IPS DF 19.7 (cell line): ENCODE measurements at regions not wholly inside any gene's neighbourhood (a gene's known extent, or its start where the extent isn't known, plus 50 kb on each side); places are given as distances from the start of the nearest gene placed in this dataset.

Source experiments
- DNase-seq: peaks from one replicate; pipeline ENCODE4 v3.0.0-alpha.2; 2013; ENCODE audit warnings: low read depth, low spot score

DNA sequence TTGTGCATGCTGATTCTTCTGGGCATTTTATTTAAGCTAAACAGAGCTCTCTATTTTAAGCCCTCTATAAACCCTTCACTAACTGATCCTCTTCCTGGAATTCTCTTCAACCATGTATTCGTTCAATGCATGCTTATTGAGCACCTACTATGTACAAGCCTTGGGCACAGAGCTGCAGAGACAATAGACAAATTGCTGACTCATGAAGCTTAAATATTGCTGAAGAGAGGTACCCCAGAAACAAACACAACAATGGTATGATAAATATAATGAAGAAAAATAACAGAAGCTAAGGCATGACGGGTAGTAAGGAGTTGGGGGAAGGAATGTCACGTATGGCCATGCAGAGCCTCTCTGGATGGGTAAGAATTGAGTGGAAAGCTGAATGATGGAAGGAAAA is 222.2 kb downstream of the PPARGC1A start:
- DNase-seq = no peak

DNA sequence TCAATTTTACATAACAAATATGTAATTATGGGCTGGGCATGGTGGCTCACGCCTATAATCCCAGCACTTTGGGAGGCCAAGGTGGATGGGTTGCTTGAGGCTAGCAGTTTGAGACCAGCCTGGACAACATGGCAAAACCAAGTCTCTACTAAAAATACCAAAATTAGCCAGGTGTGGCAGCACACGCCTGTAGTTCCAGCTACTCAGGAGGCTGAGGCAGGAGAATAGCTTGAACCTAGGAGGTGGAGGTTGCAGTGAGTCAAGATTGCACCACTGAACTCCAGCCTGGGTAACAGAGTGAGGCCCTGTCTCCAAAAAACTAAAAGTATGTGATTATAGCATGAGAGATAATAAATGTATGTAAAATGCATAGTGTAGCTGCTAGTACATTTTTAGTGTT is 229.0 kb downstream of the PPARGC1A start:
- DNase-seq = no peak

DNA sequence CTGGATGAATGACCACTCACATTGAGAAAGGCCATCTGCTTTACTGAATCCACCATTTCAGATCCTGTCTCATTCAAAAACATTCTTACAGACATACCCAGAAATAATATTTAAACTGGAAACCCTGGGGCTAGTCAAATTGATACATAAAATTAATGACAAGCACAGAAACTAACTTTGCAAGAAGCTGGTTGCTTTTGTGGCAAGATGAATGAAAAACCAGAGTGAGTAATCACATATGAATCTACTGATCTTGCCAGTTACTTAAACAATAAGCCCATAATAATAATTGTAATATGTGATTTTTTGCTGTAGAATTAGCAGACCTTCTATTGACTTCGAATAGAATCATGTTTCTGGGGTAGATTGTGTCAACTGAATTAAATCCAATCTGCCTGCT is 235.1 kb downstream of the PPARGC1A start:
- DNase-seq = no peak

DNA sequence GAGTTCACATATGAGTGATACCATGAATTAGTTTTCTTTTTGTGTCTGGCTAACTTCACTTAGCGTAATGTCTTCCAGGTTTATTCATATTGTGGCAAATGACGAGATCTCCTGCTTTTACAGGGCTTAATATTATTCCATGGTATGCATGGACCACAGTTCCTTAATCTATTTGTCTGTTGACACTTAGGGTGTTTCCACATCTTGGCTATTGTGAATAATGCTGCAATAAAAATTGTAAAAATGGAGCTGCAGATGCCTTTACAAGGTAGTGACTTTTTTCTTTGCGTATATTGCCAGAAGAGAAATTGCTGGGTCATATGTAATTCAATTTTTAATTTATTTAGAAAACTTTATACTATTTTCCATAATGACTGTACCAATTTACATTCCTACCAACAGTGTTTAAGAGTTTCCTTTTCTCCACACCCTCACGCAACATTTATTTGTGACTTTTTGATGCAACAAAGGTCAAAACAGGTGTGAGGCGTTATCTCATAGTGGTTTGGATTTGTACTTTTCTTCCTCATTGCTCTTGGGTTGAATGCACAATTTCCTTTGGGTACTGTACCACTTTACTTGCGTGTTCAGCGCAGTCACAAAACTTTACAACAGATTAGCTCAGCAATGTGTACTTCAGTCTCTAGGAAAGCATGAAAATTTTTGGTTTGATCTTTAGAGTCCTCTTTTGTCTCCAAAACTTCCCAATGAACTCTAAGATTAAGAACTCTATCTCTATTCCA is 240.8 kb downstream of the PPARGC1A start:
- no peak for DNase-seq

DNA sequence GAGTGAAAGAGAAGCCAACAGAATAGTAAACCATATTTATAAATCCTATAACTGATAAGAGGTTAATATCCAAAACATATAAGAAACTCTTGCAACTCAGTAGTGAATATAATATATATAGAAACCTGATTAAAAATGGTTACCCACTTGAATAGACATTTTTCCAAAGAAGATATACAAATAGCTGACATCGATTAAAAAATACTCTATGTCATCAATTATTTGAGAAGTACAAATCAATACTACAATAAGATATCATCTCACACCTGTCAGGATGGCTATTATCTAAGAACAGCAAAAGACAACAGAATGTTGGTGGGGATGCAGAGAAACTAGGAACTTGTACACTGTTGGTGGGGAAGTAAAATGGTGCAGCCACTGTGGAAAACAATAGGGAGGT is 254.4 kb downstream of the PPARGC1A start:
- no peak for DNase-seq

DNA sequence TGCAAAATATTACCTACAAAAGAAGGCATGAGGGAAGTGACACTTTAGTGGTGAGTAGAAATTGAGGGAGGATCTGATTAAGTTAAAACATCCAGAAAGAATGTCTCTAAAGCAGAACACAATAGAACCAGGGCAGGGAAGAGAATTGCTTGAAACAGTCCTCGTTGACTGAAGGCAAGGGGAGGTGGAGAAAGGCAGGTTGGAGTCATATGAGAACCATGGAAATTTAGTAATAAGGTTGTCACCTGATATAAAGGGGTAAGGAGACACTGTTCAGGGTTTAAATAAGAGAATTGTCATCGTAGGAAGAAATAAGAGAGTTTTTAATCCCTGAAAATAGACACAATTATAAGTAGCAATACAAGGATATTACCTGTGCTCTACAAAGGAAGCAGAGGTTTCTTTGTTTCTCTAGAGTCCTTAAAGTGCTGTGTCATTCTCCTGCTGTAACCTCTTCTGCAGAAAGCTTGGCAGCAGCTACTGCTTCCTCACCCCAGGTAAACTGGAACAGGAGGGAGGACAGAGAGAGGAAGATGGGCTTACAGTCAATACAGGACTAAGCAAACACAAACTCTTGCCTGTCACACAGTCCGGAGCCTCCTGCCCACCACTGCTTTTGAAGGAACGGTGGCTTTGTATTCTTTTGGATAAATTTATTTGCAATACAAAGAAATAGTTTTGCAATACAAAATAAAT is 258.4 kb downstream of the PPARGC1A start:
- no peak for DNase-seq

DNA sequence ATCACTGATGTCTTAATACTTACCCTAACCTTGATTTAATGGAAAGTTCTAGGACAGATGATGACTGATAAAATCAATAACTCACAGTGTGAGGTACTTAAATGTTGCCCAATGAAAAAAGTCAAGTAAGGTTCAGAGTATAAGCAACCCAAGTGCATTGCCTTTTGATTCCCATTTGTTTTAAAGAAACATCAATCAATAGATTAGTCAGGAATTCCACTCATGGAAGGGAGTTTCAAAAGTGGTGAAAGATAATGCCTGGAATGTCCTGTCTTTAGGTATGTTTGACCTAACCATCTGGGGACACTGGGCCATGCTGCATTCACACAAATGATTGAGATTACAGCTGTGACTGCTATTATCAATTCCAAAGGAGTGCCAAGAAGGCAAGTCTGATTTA is 259.7 kb downstream of the PPARGC1A start:
- DNase-seq = no peak

DNA sequence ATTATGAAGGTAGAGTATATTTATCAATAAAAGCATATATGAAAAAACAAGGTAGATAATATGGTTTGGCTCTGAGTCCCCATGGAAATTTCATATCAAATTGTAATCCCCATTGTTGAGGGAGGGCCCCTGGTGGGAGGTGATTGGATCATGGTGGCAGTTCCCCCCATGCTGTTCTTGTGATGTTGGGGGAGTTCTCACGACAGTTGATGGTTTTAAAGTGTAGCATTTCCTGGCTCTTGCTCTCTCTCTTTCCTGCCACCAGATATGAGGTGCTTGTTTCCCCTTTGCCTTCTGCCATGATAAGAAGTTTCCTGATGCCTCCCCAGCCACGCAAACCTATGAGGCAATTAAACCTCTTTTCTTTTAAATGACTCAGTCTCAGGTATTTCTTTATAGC is 260.4 kb downstream of the PPARGC1A start:
- DNase-seq = no peak

DNA sequence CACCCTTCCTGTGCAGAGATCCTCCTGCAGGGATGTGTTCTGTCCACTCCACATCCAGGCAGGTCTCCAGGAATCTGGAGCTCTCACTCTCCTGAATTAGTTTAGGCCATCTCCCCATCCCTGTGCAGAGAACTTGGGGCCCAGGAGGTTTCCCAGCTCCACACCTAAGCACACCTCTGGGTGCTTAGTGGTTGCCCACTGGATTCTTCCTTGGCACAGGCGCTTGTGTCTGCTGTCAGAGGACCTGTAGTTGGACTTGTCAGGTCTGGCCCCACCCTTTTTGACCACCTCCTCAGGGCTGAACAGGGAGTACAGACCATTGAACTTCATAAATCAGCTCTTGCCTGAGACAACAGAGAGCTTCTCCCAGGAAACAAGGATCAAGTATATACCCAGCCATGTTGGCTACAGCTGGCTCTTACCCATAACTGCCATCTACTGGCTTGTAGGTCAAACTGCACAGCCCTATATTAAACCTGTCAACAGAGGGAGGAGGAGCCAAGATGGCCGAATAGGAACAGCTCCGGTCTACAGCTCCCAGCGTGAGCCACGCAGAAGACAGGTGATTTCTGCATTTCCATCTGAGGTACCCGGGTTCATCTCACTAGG is 275.5 kb downstream of the PPARGC1A start:
- peak; percentile 56 for DNase-seq

DNA sequence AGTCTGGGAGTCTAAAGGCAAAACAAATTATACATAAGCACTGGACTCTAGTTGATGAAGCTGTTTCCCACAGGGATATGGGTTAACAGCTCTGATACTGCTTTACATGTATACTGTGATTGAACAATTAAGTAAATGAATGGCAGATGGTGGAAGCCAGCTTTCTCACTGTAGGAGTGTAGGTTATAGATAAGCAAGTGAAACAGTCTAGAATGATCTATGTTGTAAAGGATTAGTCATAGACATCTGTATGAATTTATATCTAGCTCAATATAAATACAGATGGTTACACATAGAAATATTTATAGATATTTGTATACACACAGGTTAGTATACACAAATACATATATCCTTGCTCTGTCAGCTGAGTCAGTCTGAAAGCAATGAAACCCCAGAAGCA is 276.1 kb downstream of the PPARGC1A start:
- DNase-seq = no peak

DNA sequence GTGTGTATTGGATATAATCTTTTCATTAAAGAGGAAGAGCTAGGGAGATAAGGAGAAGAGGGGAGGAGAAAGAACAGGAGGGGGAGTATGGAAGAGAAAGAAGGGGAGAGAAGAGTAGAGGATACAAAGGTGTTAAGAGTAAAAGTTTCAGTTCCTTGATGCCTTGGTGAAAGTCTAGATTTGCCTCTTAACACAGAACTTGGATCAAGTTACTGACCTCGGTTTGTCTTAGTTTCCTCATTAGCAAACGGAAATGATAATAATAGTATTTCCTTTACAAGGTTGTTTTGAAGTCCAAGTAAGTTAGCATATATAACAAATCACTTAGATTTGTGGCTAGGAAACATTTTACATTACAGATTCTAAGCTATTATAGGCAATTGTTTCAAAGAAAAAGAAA is 287.1 kb downstream of the PPARGC1A start:
- no peak for DNase-seq

DNA sequence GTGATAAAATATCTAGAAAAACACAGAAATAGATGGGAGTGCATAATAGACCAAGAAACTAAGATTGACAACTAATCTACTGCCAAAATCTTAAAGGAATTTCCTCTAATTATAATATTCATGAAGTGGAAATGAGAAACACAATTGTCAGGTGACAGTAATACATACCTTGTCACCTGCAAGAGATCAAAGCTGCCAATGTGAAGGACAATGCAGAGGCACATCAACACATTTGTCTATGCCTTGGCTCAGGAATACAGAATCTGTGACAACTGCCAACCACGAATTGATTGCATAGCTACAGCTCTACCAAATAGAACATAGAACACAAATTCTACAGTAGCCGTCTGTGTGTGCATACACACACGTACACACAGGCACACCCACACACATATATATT is 295.7 kb downstream of the PPARGC1A start:
- no peak for DNase-seq

DNA sequence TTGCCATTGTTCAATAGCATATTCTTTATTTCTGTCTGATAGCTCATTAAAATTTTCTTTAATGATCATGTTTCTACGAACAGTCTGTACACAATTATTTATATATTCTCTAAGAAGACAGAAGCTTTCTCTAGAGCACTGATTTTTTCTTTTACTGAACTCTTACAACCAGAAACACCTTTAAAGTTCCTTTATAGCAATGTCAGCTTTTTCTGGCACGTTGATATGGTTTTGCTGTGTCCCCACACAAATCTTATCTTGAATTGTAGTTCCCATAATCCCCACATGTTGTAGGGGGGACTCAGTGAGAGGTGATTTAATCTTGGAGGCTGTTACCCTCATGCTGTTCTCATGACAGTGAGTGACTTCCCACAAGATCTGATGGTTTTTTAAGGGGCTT is 299.4 kb downstream of the PPARGC1A start:
- no peak for DNase-seq

DNA sequence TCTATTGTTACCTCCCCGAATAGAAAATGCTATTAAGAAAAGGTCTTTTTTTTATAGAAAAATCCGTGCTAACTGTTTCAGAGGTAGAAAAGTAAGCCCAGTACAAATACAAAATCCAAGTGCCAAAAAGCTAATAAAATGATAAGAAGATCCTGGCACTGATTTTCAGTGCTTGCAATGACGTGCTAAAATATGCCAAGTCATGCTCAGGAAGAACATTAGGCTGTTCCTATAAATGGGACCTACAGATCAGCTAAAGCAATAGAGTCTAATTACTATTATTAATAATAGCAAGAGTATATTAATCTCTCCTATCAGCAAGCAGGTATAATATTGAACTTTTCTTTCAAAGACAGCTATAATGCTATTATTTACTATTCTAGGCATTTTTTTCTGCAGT is 305.8 kb downstream of the PPARGC1A start:
- no peak for DNase-seq

DNA sequence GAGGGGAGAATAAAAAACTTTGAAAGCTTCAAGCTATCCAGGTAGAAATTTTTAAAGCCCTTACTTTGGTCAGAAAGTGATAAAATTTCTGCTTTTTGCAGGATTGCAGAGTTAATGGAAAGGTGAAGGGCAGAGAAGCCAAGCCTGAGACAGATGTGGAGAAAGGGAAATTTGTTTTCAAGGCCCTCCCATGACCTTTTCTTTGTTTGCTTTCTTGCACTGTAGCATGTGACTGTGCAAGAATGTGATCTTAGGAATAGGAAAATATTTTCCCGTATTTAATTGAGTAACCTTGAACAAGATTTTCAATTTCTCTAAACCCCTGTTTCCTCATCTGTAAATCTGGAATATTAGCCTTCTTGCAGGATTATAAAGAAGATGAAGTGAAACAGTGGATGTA is 307.2 kb downstream of the PPARGC1A start:
- no peak for DNase-seq

DNA sequence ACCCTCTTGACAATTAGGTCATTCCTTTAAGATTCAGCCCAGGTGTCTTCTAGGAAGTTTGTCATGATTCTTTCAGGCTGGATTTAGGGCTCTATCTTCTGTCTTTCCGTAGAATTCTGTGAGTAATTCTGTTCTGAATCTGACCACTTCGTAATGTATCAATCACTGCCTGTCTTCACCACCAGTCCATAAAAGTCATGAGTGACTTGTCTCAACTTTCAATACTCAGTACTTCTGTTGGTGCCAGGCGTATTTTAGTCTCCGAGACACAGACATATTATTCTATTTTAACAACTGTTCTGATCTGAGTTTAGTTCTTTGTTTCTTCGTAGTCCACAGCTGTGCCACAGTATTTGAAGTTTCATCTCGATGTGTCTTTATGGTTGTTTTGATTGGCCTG is 310.7 kb downstream of the PPARGC1A start:
- DNase-seq = no peak

DNA sequence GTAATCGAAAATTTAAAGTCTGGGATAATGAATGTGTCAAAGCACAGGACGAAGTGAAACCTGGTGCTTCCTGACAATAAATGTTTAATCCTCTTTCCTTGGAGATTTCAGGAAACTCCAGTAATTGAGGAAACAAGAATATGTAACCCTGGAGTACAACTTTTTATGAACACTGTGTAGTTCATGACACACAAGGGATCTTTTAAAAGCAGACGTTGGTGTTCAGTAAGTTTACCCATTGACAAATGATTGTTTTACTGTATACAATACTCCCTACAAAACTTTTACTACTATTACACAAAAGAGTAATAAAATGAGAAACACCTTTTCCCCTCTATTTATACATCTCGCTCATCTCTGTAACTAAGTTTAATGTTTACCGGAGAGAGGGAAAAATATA is 312.4 kb downstream of the PPARGC1A start:
- DNase-seq = no peak

DNA sequence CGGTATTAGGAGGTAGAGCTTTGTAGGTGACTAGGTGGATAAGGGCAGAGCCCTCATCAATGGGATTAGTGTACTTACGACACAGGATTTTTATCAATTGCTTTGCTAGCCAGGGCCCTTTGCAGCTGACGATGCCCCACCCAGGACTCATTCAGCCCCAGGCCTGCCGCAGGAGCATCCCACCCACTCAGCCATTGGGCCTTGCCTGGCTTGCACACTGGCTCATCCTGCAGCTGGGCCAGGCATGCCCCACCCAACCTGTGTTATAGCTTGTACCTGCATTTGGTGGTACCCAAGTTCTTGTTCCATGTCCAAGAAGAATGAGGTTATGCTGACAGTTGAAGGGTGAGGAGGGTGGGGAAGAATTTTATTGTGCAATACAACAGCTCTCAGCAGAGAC is 317.5 kb downstream of the PPARGC1A start:
- DNase-seq = no peak

DNA sequence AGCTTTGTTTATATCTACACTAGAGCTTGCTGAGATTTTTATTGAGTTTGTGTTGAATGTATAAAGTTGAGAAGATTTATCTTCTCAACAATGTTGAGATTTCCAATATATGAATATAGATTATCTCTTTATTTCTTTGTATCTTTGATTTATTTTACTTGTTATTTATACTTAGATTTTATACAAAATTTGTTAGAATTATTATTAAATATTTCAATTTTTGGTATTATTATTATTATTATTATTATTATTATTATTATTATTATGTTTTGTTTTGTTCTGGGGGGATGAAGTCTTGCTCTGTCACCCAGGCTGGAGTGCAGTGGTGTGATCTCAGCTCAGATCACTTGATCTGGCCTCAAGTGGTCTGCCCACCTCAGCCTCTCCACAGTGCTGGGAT is 322.5 kb downstream of the PPARGC1A start:
- DNase-seq = no peak

DNA sequence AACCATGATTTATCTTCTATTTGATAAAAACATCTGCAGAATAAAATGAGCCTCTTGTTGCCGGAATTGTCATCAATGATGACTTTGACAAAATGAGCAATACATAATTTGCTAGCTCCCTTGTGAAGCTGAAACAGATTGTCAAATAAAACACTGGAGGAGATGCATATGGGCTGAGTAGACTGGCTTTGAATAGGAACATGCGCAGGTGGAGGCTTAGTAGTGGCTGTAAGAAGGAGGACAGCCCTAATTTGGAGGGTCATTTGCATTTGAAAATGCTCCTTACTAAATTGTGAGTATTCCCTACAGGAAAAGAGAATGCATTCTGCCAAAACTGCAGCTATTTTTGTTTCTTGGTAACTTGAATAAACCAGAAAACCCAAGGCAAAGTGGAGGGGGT is 329.1 kb downstream of the PPARGC1A start:
- DNase-seq = no peak

DNA sequence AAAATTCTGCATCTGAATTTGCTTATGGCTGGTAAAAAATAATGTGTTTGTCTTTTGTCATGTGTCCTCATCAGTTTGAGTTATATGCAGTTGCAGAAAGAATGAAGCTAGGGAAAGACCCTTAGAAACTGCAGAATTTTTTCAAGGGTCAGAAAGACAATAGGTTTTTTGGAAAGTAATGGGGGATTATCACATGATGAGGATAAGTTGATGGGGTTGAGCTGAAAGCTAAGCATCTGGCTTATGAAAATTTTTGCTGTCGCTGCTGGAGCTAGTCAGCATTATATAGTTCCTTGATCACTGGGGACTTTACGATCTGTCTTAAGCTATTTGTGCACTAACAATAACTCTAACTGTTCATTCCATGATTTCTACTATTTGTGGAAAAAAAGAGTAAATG is 331.7 kb downstream of the PPARGC1A start:
- DNase-seq = no peak

DNA sequence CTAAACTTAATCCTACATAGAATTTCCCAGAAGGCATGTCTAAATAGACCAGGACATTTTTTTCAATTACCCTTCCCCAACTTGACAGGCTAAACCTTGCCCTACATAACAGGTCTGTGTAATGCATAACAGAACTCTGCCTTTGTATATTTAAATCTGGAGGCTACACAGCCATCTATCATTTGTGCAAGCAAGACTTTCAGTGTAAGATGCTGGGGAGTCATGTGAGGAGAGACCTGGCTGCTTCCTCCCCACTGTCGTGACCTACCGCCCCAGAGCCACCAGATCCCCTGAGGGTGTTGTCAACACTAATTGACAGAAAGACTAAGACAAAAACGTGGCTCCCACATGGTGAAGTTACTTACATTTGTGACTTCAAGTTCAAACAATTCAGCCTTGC is 342.2 kb downstream of the PPARGC1A start:
- DNase-seq = no peak

DNA sequence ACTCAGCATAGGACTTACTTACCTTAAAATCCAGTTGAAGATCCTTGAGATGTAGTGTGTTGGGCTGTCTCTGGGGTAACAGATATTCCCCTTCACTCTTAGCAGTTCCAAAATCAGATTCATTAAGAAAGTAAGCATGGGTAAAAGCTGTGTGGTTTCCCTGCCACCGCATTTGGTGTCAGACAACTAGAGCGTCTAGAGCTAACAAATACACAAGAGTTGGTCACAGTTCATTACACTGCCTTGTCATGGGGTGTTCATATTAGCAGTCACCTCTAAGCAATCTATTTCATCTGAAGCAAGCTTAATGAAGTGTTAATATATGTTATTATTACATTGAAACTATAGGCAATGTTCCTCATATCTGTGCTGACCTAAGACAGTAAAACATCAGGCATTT is 342.8 kb downstream of the PPARGC1A start:
- no peak for DNase-seq
